Left colon (tissue), 2 donors: ENCODE measurements at regions not wholly inside any gene's neighbourhood (a gene's known extent, or its start where the extent isn't known, plus 50 kb on each side); places are given as distances from the start of the nearest gene placed in this dataset.
"Not testable (repeated sequence)": the region's sequence is repeated elsewhere in the genome, so short reads cannot be mapped to it uniquely, and the experiment has no call there.

Source experiments
- ATAC-seq: fragments of 200-7000 bp; cut with Tn5 transposase; one replicate; pipeline ENCODE4 v1.9.1; 2020; ENCODE audit warnings: mild to moderate bottlenecking, moderate library complexity
- DNase-seq, 2 donors: peaks; one replicate each; pipeline ENCODE4 v3.0.0-alpha.2; 2020
- intact Hi-C, 2 donors: fragments of 100-400 bp; cut with DNase I in 1 of 2; cut with micrococcal nuclease in 1 of 2; formaldehyde crosslinking; loops; one replicate each; pipeline versions ENCODE4 v1.11.2 to v1.14.0; 2022; cut with DNase I, micrococcal nuclease
- donor health status: DM: no; HTN: no; CAD: no.
- donor health status: DM: yes; HTN: yes; CAD: no.

- DNase-seq (no peak), ATAC-seq (no peak)
- intact Hi-C loops = loop anchor here in 1 of 2 donors (10.0 kb wide), 1 partner anchor 848 kb away; no protein-coding TSS in a partner anchor
Observed at GRCh38 chr11:24383137-24383536, 113.7 kb upstream of the LUZP2 start.

- DNase-seq (no peak), ATAC-seq (no peak)
- intact Hi-C loops = loop anchor here in 1 of 2 donors (10.0 kb wide), 1 partner anchor 849 kb away; no protein-coding TSS in a partner anchor
Observed at GRCh38 chr11:24384240-24384639, 112.6 kb upstream of the LUZP2 start.

DNA sequence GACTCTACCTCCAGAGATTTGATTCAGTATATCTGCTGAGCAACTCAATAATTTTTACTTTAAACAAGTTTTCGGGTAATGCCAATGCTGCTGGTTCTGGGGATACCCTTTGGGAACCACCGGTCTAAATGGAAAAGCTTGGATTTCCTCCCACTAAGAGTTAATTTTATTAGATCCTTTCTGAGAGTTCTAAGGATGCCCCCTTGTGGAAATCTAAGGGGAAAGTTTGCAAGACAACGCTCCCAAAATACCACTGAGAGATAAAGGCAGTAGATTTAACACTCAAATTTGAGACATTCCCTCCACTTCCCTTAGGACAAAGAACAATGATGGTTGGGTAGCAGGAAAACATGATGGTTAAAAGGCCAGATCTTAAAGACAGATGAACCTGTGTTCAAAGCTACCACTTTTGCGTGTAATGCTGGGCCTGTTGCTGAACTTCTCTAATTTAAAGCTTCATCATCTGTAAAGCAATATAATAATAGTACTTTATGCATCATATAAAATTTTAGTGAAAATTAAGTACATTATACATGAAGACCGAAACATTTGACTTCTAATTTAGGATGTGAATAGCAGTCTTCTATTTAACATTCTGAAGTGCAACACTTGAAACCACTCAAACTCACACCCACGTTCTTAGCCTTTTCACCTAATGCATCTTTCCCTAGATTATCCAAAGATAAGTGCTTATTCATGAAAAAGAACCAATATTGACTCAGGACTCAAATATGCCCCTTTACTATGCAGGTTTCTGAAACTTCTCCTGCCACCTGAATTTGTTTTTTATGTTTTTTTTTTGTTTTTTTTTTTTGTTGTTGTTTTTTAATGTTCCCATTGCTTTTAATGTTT, 110.1 kb upstream of the LUZP2 start:
- intact Hi-C loops = loop anchor here in 1 of 2 donors (10.0 kb wide), 1 partner anchor 852 kb away; no protein-coding TSS in a partner anchor
- ATAC-seq (no peak), DNase-seq (no peak)

GRCh38 chr11:24389575-24389974, 107.3 kb upstream of the LUZP2 start:
- intact Hi-C loops = loop anchor here in 1 of 2 donors (10.0 kb wide), 1 partner anchor 855 kb away; no protein-coding TSS in a partner anchor
- no peak for ATAC-seq
- no peak for DNase-seq

GRCh38 chr11:24390016-24390415, 106.8 kb upstream of the LUZP2 start:
- intact Hi-C loops = no loop called here
- ATAC-seq (no peak), DNase-seq (no peak)

DNA sequence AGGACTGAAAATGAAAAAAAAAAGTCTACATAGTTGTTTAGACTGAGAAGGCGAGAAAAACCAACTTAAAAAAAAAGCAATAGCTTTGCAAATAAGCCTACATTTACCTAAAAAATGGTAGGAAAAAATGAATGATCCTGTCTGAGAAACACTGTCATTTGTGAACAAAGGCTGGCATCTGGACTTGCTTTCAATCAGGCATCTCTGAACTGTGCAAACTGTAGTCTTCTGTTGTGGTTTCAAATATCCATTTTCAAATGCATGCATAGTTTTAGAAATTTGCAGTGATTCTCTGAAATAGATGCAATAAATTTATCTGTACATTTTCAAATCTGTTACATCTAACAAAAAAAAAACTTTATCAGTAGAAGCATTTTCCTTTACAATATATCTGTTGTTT, 106.1 kb upstream of the LUZP2 start:
- no peak for DNase-seq
- ATAC-seq = no peak
- intact Hi-C loops = no loop called here

DNA sequence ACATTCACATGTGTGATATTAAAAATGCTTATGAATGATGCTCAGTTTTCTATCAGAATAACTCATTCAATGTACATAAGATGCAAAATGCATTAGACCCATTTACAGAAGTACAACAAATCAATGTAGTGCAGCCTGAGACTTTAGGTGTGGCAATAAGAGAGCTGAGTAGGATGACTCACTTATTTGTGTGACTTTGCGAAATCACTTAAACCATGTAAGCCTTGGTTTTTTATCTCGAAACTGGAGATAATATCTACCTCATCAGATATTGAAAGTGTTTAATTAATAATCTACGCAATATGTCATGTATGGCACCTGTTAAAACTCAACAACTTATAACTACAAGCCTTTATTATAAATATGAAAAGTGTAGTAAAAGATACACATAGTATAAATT, 105.7 kb upstream of the LUZP2 start:
- DNase-seq = no peak
- ATAC-seq = no peak
- intact Hi-C loops = no loop called here

DNA sequence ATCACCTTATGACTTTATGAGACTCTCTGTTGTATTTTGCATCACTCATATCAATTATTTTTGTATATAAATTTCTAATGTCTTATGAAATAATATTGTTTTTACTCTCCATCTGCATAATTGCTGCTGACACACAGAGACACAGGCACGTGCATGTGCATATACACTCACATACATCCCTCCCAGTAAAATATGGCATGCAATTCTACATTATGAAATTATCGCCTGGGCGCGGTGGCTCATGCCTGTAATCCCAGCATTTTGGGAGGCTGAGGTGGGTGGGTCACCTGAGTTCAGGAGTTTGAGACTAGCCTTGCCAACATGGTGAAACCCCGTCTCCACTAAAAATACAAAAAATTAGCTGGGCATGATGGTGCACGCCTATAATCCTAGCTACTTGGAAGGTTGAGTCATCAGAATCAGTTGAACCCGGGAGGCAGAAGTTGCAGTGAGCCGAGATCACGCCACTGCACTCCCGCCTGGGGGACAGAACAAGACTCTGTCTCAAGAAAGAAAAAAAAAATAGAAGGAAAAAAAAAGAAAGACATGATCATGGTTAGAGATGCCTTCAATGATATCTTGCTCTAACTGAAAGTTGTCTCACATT, 96.7 kb upstream of the LUZP2 start:
- no peak for DNase-seq
- intact Hi-C loops = no loop called here
- no peak for ATAC-seq

DNA sequence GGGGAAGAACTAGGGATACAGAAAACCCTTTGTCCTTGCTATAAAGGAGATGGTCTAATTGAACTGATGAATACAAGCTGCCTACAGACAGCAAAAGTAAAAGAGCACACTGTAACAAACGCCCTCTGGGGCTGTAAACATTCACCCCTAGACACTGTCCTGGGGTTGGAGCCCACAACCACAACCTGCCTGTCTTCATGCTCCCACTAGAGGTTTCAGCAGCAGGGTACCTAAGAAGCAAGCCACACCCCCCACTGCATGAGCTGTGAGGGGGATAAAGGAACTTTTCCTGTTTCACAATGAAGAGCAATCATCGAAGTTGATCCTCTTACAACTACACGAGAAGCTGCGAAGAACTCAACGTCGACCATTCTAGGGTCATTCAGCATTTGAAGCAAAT, 90.5 kb upstream of the LUZP2 start:
- DNase-seq (no peak), ATAC-seq (no peak)
- intact Hi-C loops = no loop called here

DNA sequence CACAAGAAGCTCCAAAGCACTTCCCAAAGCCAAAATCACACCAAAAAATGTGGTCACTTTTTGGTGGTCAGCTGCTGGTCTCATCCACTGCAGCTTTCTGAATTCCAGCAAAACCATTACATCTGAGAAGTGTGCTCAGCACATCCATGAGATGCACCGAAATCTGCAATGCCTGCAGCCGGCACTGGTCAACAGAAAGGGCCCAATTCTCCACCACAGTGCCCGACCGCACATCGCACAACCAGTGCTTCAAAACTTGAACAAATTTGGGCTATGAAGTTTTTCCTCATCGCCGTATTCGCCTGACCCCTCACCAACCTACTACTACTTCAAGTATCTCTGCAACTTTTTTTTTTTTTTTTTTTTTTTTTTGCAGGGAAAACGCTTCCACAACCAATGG, 89.9 kb upstream of the LUZP2 start:
- ATAC-seq = no peak
- intact Hi-C loops = no loop called here
- DNase-seq = no peak

GRCh38 chr11:24407733-24408132, 89.1 kb upstream of the LUZP2 start:
- DNase-seq (no peak), ATAC-seq (no peak)
- intact Hi-C loops = no loop called here

DNA sequence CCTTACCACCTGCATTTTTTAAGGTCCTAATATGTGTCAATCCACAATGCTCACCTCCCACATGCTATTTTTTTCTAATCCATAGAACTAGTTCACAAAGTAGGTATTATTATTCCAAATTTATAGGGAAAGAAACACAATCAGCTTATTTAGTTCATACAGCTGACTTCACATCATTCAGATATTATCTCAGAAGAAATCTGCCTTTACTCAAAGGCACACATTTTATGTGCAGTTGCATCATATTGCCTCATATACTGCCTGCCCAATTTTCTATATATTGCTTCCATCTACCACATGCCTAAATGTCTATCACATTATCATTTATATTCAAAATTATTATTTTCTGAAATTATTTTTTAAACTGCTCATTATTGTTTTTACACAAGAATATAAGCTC, 88.7 kb upstream of the LUZP2 start:
- no peak for ATAC-seq

DNA sequence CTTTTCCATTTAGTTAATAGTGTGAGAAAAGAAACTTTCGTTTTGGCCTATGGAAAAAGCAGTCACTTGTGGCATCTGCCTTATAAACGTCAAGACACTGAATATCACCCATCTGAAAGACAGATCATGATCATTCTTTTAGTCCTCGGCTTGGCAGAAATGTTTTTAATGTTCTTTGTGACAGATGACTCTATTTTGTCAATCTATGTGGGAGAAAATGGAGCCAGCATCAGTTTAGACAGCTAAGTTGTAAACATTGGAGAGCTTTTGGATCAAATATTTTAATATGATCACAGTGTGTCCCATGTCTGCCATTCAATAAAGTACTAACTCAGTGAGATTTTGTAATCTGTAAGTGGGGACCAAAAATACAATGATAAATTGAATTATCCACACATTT, 85.1 kb upstream of the LUZP2 start:
- DNase-seq (no peak), ATAC-seq (no peak)
- intact Hi-C loops = no loop called here

More for the DNA sequence above, 88.7 kb upstream of the LUZP2 start:
- intact Hi-C loops = no loop called here
- DNase-seq = no peak

DNA sequence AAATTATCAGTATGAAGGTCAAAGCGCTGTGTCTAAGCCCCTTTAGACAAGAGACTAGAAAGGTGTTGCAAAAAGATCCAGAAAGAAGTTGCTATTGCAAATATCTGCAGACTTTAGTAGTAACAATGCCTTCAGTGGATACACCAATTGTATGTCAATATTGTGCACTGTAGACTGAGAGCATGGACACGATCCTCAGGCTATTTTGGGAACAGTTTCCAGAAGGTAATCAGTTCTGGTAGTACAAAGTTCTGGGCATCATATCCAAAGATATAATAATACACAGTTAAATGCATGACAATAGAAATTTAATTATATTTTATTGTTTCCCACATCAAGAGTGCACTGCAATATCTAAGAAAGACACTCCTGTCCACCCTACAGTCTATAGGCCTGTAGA, 84.1 kb upstream of the LUZP2 start:
- DNase-seq (no peak), ATAC-seq (no peak)
- intact Hi-C loops = no loop called here

GRCh38 chr11:24413391-24413790, 83.5 kb upstream of the LUZP2 start:
- ATAC-seq (no peak), DNase-seq (no peak)
- intact Hi-C loops = no loop called here

DNA sequence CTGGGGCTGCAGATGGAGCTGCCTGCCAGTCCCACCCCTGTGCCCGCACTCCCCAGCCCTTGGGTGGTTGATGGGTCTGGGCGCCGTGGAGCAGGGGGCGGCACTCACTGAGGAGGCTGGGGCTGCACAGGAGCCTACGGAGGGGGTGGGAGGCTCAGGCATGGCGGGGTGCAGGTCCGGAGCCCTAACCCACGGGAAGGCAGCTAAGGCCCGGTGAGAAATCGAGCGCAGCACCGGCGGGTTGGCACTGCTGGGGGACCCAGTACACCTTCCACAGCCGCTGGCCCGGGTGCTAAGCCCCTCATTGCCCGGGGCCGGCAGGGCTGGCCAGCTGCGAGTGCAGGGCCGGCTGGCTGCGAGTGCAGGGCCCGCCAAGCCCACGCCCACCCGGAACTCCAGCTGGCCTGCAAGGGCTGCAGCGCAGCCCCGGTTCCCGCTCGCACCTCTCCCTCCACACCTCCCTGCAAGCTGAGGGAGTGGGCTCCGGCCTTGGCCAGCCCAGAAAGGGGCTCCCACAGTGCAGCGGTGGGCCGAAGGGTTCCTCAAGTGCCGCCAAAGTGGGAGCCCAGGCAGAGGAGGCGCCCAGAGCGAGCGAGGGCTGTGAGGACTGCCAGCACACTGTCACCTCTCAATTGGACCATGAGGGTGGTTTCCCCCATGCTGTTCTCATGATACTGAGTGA, 80.8 kb upstream of the LUZP2 start:
- DNase-seq, intact Hi-C loops, ATAC-seq: not testable (repeated sequence)

GRCh38 chr11:24421766-24422165, 75.1 kb upstream of the LUZP2 start:
- ATAC-seq (no peak), DNase-seq (no peak)
- intact Hi-C loops = no loop called here

GRCh38 chr11:24422376-24422775, 74.5 kb upstream of the LUZP2 start:
- intact Hi-C loops = no loop called here
- ATAC-seq = no peak
- no peak for DNase-seq

- ATAC-seq = no peak
- no peak for DNase-seq
- intact Hi-C loops = no loop called here
Observed at GRCh38 chr11:24437123-24437522, 59.7 kb upstream of the LUZP2 start.
